Stimulated activated CD4-positive, alpha-beta T cell treated with anti-CD3 and anti-CD28 coated beads, Interleukin-1b, Interleukin-23, amount 100 ng/mL, for 24 hours (primary cell): ENCODE measurements at regions not wholly inside any gene's neighbourhood (a gene's known extent, or its start where the extent isn't known, plus 50 kb on each side); places are given as distances from the start of the nearest gene placed in this dataset.

Experiments
- DNase-seq, 4 experiments: peaks; one replicate each; pipeline ENCODE4 v3.0.0-alpha.2; 2020; ENCODE audit warnings: low read depth in 4 of 4, low spot score in 1 of 4

DNA sequence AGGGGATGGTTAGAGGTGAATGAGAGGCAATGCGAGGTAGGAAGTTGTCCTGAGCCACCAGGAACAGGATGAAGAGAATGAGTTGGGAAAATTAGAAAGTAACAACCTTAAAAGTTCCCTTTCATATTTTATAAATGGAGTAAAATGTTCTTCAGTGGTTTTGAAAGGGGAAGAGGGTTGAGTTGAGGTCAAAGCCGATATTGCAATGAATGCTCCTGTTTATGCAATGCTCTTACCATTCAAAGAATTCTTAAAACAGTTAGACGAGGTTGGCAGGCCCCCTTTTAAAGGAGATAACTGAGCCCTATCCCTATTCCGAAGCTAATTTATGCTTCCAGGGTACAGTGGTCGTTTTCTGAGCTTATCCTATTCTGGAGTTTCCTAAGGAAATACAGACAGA lies 2110.3 kb upstream of the CELF4 start:
- no peak for DNase-seq

DNA sequence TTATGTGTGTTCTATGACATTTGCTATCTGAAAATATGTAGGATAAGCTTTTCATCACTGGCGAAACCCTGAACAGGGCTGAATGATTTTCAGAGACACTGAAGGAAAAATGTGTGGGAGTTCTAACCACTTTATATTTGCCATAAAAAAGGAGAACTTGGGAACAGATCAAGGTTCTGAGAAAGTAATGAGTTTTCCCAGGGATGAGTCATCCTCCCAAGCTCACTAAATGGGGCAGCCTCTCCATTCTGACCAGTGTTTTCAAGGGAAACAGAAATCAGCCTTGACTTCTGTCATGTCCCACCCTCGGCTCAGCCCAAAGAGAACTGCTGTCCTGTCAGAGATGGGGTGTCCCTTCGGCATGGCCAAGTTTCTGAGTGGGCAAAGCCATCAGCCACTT lies 2109.8 kb upstream of the CELF4 start:
- no peak for DNase-seq

DNA sequence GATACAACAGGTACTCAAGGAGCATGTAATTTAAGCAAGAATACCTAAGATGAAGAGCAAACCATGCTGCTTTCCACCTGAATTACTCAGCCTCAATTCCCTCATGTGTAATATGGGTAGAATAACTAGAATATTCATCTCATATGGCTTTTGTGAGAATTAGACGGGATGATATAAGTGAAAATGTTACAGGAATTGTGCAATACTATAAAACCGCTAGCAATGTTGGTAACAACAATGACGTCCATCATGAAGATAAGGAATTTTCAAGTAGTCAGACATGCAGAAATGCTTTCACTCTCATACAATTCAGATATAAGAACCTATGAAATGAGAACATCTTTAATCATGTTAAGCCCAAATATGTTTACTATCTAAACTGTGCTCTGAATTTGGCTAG lies 2106.6 kb upstream of the CELF4 start:
- no peak for DNase-seq

- no peak for DNase-seq
Observed at GRCh38 chr18:39667905-39668304, 2102.3 kb upstream of the CELF4 start.

GRCh38 chr18:39666541-39666940 lies 2100.9 kb upstream of the CELF4 start:
- DNase-seq, result no peak

- no peak for DNase-seq
Observed at GRCh38 chr18:39661856-39662366, 2096.3 kb upstream of the CELF4 start.

GRCh38 chr18:39660141-39660540 lies 2094.5 kb upstream of the CELF4 start:
- DNase-seq, result no peak

GRCh38 chr18:39655341-39655740 lies 2089.7 kb upstream of the CELF4 start:
- no peak for DNase-seq

DNA sequence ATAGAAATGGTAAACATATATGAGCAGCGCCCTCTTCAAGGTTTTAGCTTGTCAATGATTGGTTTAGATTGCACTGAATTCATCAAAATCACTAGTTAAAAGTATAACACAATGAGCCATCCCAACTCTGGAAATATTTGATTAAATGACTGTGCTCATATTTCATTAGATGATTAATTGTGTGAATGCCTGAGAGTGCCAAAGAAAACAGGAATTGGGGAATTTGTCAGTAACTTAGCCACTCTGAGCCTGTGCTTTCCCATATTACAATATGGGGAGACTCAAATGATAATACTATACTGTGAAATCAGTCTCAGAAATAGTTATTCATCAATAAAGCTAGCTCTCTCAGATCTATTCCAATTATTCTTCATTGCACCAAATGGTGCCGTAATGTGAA lies 2087.6 kb upstream of the CELF4 start:
- no peak for DNase-seq

GRCh38 chr18:39648616-39649015 lies 2083.0 kb upstream of the CELF4 start:
- no peak for DNase-seq

DNA sequence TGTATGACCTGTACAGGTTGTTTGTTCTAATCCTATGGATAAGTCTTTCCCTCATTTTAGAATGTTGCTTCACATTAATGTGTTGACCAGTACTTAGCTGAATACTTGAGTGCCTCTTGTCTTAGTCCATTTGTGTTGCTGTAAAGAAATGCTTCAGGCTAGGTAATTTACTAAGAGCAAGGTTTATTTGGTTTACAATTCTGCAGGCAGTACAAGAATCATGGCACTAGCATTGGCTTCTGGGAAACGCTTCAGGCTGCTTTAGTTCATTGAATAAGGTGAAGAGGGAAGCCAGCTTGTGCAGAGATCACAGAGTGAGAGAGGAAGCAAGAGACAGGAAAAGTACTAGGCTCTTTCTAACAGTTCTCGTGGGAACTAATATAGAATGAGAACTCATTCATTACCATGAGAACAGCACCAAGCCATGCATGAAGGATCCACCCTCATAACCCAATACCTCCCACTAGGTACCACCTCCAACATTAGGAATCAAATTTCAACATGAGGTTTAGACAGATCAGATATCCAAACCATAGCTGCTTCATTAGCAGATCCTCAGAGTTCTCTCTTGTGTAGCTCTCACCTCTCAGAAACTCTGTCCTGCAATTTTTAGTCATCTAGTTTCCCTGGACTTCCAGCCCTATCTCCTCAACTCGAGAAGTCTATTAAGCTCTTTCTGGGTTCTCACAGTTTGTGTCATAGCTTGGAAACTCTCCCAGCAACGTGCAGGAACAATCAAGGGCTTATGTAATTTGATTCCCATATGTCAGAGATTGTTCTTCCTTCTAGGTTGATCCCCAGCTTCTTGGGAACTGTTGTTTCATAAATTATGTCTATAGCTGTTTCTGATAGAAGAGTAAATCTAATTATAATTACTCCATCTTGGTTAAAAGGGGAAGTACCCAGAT lies 2082.3 kb upstream of the CELF4 start:
- no peak for DNase-seq

- DNase-seq, result no peak
Observed at GRCh38 chr18:39638224-39638623, 2072.6 kb upstream of the CELF4 start.

- DNase-seq, result no peak
Observed at GRCh38 chr18:39636931-39637330, 2071.3 kb upstream of the CELF4 start.

DNA sequence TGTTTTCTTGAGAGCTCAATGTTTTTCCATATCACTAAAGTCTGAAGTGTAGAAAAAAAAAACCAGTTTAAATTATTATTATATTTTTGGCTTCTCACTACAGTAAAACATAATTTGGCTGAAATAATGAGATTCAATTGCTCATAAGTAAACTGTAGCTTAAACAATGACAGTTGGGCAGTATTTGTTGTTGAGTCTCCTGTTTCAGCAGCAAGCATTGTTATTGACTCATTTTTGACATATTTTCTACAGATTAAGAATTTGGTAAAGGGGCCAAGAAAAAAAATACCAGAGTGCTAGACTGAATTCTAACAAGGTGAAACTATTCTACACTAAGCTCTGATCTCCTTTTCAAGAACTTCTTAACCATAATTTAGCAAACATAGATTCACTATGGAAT lies 2070.4 kb upstream of the CELF4 start:
- DNase-seq, result no peak

GRCh38 chr18:39635192-39635591 lies 2069.6 kb upstream of the CELF4 start:
- no peak for DNase-seq

DNA sequence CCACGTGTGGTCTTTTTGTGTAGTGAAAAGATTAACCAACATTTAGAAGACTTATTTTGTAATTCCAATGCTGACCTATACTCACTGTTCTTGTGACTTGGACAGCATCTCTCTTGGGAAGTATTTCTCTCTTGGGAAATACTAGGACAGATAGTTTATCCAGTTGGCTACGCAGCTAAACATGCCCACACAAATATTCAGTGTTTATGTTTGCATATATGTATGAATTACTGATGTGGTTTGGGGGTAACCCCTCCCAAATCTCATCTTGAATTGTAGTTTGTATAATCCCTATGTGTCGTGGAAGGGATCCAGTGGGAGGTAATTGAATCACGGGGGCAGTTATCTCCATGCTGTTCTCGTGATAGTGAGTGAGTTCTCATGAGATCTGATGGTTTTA lies 2062.3 kb upstream of the CELF4 start:
- no peak for DNase-seq

- no peak for DNase-seq
Observed at GRCh38 chr18:39624961-39625360, 2059.4 kb upstream of the CELF4 start.

- DNase-seq, result no peak
Observed at GRCh38 chr18:39622431-39622830, 2056.8 kb upstream of the CELF4 start.

- DNase-seq, result no peak
Observed at GRCh38 chr18:39620551-39621168, 2055.1 kb upstream of the CELF4 start.

GRCh38 chr18:39618265-39619003 lies 2052.8 kb upstream of the CELF4 start:
- no peak for DNase-seq

GRCh38 chr18:39611381-39612100 lies 2045.9 kb upstream of the CELF4 start:
- no peak for DNase-seq
